SK-N-SH (cell line): ENCODE measurements at regions not wholly inside any gene's neighbourhood (a gene's known extent, or its start where the extent isn't known, plus 50 kb on each side); places are given as distances from the start of the nearest gene placed in this dataset.
A peak's percentile ranks its signal among the peaks of the same experiment; 100 is the strongest.

ENCODE experiments used
- CTCF ChIA-PET: fragments of 300-600, 350-600 bp; formaldehyde crosslinking; extraction: SDS; loops from one replicate; lab custom pipeline; 2021; lab: Yijun Ruan, JAX
- POLR2A ChIA-PET: fragments of 350-600 bp; sonication (Branson Sonifier 250); formaldehyde crosslinking; extraction: SDS; loops from one replicate; lab custom pipeline; 2020; ENCODE audit warnings: antibody characterized with exemption, inconsistent platforms; lab: Yijun Ruan, JAX
- DNase-seq: peaks from one replicate; pipeline ENCODE4 v3.0.0; 2012
- H2AFZ ChIP-seq: fragments of 200-600 bp; sonication (generic); 2 replicates; pipeline ENCODE4 v1.8.1; 2016; ENCODE audit warnings: antibody characterized with exemption, mild to moderate bottlenecking, low read depth
- H3F3A ChIP-seq: fragments of 200-600 bp; sonication (generic); replicated peaks from 2 replicates; pipeline ENCODE3; 2016; ENCODE audit warnings: antibody characterized with exemption, mild to moderate bottlenecking; ENCODE audit not compliant: insufficient read depth
- H3K27ac ChIP-seq, 2 experiments: fragments of 200-500 bp in 1 of 2; fragments of 200-600 bp in 1 of 2; sonication (Bioruptor generic) in 1 of 2; sonication (generic), shearing (Covaris generic) in 1 of 2; 2 replicates each; pipeline versions ENCODE4 v1.5.1 to v1.6.1; 2014 to 2016; ENCODE audit warnings: low read depth in 2 of 2, inconsistent platforms in 1 of 2, low read length in 1 of 2, mild to moderate bottlenecking in 1 of 2, mixed read lengths in 1 of 2
- H3K27me3 ChIP-seq: fragments of 200-600 bp; sonication (generic), shearing (Covaris generic); 2 replicates; pipeline ENCODE4 v1.6.1; 2016; ENCODE audit warnings: mixed run types; ENCODE audit not compliant: insufficient read depth
- H3K36me3 ChIP-seq, 2 experiments: fragments of 200-500 bp in 1 of 2; fragments of 200-600 bp in 1 of 2; sonication (Bioruptor generic) in 1 of 2; sonication (generic) in 1 of 2; replicated peaks in 1 of 2; 2 replicates each; pipeline versions ENCODE3 to v1.5.1; 2014 to 2016; ENCODE audit warnings: low read length in 1 of 2, mild to moderate bottlenecking in 1 of 2; ENCODE audit not compliant: insufficient read depth in 2 of 2, control insufficient read depth in 1 of 2
- H3K4me1 ChIP-seq, 2 experiments: fragments of 200-500 bp in 1 of 2; fragments of 200-600 bp in 1 of 2; sonication (Bioruptor generic) in 1 of 2; sonication (generic), shearing (Covaris generic) in 1 of 2; 2 replicates each; pipeline versions ENCODE4 v1.5.1 to v1.6.1; 2014 to 2016; ENCODE audit warnings: low read depth in 1 of 2, low read length in 1 of 2, mixed run types in 1 of 2; ENCODE audit not compliant: insufficient read depth in 2 of 2, control insufficient read depth in 1 of 2
- H3K4me2 ChIP-seq: fragments of 200-600 bp; sonication (generic), shearing (Covaris generic); 2 replicates; pipeline ENCODE4 v1.6.1; 2017; ENCODE audit warnings: mixed run types
- H3K4me3 ChIP-seq, 2 experiments: fragments of 200-500 bp in 1 of 2; fragments of 200-600 bp in 1 of 2; sonication (Bioruptor generic) in 1 of 2; sonication (generic), shearing (Covaris generic) in 1 of 2; 2 replicates each; pipeline versions ENCODE4 v1.5.1 to v1.8.1; 2014 to 2016; ENCODE audit warnings: low read depth in 2 of 2, inconsistent platforms in 1 of 2, low read length in 1 of 2, mild to moderate bottlenecking in 1 of 2, mixed read lengths in 1 of 2, moderate library complexity in 1 of 2
- H3K79me2 ChIP-seq: fragments of 200-600 bp; sonication (generic); 2 replicates; pipeline ENCODE4 v1.8.1; 2017; ENCODE audit warnings: mild to moderate bottlenecking; ENCODE audit not compliant: insufficient read depth
- H3K9ac ChIP-seq: fragments of 200-600 bp; sonication (generic); 2 replicates; pipeline ENCODE4 v1.6.1; 2017; ENCODE audit warnings: mixed run types
- H3K9me2 ChIP-seq: fragments of 200-600 bp; sonication (generic); 2 replicates; pipeline ENCODE4 v1.6.1; 2017; ENCODE audit warnings: mixed run types
- H3K9me3 ChIP-seq: fragments of 200-600 bp; sonication (generic); 2 replicates; pipeline ENCODE4 v1.6.1; 2017; ENCODE audit warnings: mixed run types, mild to moderate bottlenecking, moderate library complexity
- H4K20me1 ChIP-seq: fragments of 200-600 bp; sonication (generic); 2 replicates; pipeline ENCODE4 v1.6.1; 2017; ENCODE audit warnings: mild to moderate bottlenecking, mixed run types; ENCODE audit not compliant: insufficient read depth
- CHD2 ChIP-seq: fragments of 150-350 bp; IDR thresholded peaks from 2 replicates; pipeline ENCODE4 v1.6.1; 2018; ENCODE audit warnings: low read length; ENCODE audit not compliant: partially characterized antibody
- CTCF ChIP-seq: fragments of 200-600 bp; sonication (generic); IDR thresholded peaks from 2 replicates; pipeline ENCODE4 v1.6.1; 2017; ENCODE audit warnings: antibody characterized with exemption, mild to moderate bottlenecking, moderate library complexity
- ELF1 ChIP-seq: IDR thresholded peaks from 2 replicates; pipeline ENCODE4 v1.4.0; 2012
- EP300 ChIP-seq, 2 experiments: IDR thresholded peaks; 2 replicates each; pipeline versions ENCODE4 v1.4.0 to v1.6.1; 2012; ENCODE audit warnings: borderline replicate concordance in 1 of 2, low read depth in 1 of 2, low read length in 1 of 2
- EZH2phosphoT487 ChIP-seq: fragments of 200-600 bp; sonication (generic); IDR thresholded peaks from 2 replicates; pipeline ENCODE4 v1.6.1; 2017; ENCODE audit warnings: low read depth, mixed run types, mild to moderate bottlenecking, antibody characterized with exemption, moderate library complexity, borderline replicate concordance
- FOXJ3 ChIP-seq: sonication (generic); formaldehyde crosslinking; IDR thresholded peaks from 2 replicates; pipeline ENCODE4 v1.5.1; 2020; ENCODE audit warnings: mild to moderate bottlenecking, missing genetic modification reagents
- FOXM1 ChIP-seq: IDR thresholded peaks from 2 replicates; pipeline ENCODE4 v1.4.0; 2012; ENCODE audit warnings: low read depth, mild to moderate bottlenecking
- GATA2 ChIP-seq: sonication (generic); formaldehyde crosslinking; IDR thresholded peaks from 2 replicates; pipeline ENCODE4 v1.5.0; 2020; ENCODE audit warnings: mild to moderate bottlenecking, missing genetic modification reagents
- MXI1 ChIP-seq: IDR thresholded peaks from 2 replicates; pipeline ENCODE4 v1.6.1; 2012; ENCODE audit warnings: mild to moderate bottlenecking, low read depth, low read length, improper control_type of control experiment
- NRF1 ChIP-seq: IDR thresholded peaks from 2 replicates; pipeline ENCODE4 v1.6.1; 2012; ENCODE audit warnings: low read depth, mild to moderate bottlenecking, low read length
- RAD21 ChIP-seq: IDR thresholded peaks from 2 replicates; pipeline ENCODE4 v1.6.1; 2012; ENCODE audit warnings: mild to moderate bottlenecking, low read length
- RCOR1 ChIP-seq: fragments of 150-350 bp; IDR thresholded peaks from 2 replicates; pipeline ENCODE4 v1.6.1; 2017; ENCODE audit warnings: antibody characterized with exemption, low read length
- SIN3A ChIP-seq: IDR thresholded peaks from 2 replicates; pipeline ENCODE4 v1.6.1; 2012; ENCODE audit warnings: low read depth, mild to moderate bottlenecking, low read length, moderate library complexity, borderline replicate concordance
- TCF12 ChIP-seq: IDR thresholded peaks from 2 replicates; pipeline ENCODE4 v1.4.0; 2012
- WGBS: methylation state at CpG from one replicate; pipeline ENCODE4 v1.1.6; 2017; ENCODE audit warnings: low lambda C conversion rate; 5-methylcytosine and 5-hydroxymethylcytosine counted together
- TF ChIP-seq, protein P1 (sequence below): fragments of 150-350 bp; IDR thresholded peaks from 2 replicates; pipeline ENCODE4 v1.6.1; 2016; ENCODE audit warnings: mild to moderate bottlenecking, low read depth, low read length

- no peak overlapping the region for H3K27ac ChIP-seq
- H3K9me3 ChIP-seq: peaks cover 5% of the 10 kb centered on the region; the same call in 1 of the 2 replicates
- WGBS: 55% methylated on average over 8 of the region's 8 CpGs
- H3K79me2 ChIP-seq: no peaks in the 10 kb centered on the region
- H2AFZ ChIP-seq: no peak overlapping the region
- TF ChIP-seq ELF1 (no peak), RAD21 (no peak), CTCF (no peak)
- H4K20me1 ChIP-seq: no peaks in the 10 kb centered on the region
- ChIA-PET POLR2A (no interaction called here), CTCF (interaction anchor here (0.7 to 1.1 kb wide), 2 partner anchors 27 to 1565 kb away, joined by 3 read pairs; no protein-coding TSS in a partner anchor)
- no peaks in the 10 kb centered on the region for H3K9me2 ChIP-seq
- DNase-seq: no peak
- no peaks in the 10 kb centered on the region for H3F3A ChIP-seq
- no peaks in the 10 kb centered on the region for H3K36me3 ChIP-seq
- H3K4me1 ChIP-seq: peaks cover 0 to 5% of the 10 kb centered on the region in 2 experiments; a peak in 2 of 4 replicates
- no peak overlapping the region for H3K4me2 ChIP-seq
- no peaks in the 10 kb centered on the region for H3K27me3 ChIP-seq
- no peak overlapping the region for H3K9ac ChIP-seq
- H3K4me3 ChIP-seq: no peak overlapping the region
Observed at GRCh38 chr11:41660585-41660984, 201.1 kb upstream of the LRRC4C start.

GRCh38 chr11:41665441-41666360 lies 206.2 kb upstream of the LRRC4C start:
- no peak overlapping the region for H3K4me3 ChIP-seq
- H3K9ac ChIP-seq: no peak overlapping the region
- H3K9me3 ChIP-seq: no peaks in the 10 kb centered on the region
- no peaks in the 10 kb centered on the region for H3F3A ChIP-seq
- no peak overlapping the region for H3K4me2 ChIP-seq
- no peak overlapping the region for H2AFZ ChIP-seq
- no peaks in the 10 kb centered on the region for H3K36me3 ChIP-seq
- peaks cover 0 to 2% of the 10 kb centered on the region in 2 experiments; a peak in 2 of 4 replicates for H3K4me1 ChIP-seq
- peak; percentile 21 for DNase-seq
- no peaks in the 10 kb centered on the region for H3K79me2 ChIP-seq
- no peaks in the 10 kb centered on the region for H4K20me1 ChIP-seq
- ChIA-PET CTCF (interaction anchor here (1.1 kb wide), 1 partner anchor 31 kb away, joined by 3 read pairs; no protein-coding TSS in a partner anchor), POLR2A (interaction anchor here (0.8 kb wide), 1 partner anchor 1612 kb away, joined by 3 read pairs; no protein-coding TSS in a partner anchor)
- TF ChIP-seq CHD2 (peak; percentile 26), EZH2phosphoT487 (no peak), FOXJ3 (CRISPR knock-in tag) (0 out of 2 replicates have a peak, but pooled peaks have one; percentile 41), NRF1 (no peak), GATA2 (peak; percentile 82), SIN3A (no peak), RAD21 (no peak), FOXM1 (no peak), RCOR1 (peak; percentile 75), TCF12 (no peak), MXI1 (peak; percentile 19; the same call in 1 of the 2 replicates), CTCF (no peak), EP300 (IDR thresholded peaks at IDR 0.05; ENCODE audit: borderline replicate concordance in 1 of 2, low read depth in 1 of 2, low read length in 1 of 2) (peak in 1 of 2 experiments; percentile 62; a peak in 1 of 4 replicates)
- TF ChIP-seq, protein P1, sequence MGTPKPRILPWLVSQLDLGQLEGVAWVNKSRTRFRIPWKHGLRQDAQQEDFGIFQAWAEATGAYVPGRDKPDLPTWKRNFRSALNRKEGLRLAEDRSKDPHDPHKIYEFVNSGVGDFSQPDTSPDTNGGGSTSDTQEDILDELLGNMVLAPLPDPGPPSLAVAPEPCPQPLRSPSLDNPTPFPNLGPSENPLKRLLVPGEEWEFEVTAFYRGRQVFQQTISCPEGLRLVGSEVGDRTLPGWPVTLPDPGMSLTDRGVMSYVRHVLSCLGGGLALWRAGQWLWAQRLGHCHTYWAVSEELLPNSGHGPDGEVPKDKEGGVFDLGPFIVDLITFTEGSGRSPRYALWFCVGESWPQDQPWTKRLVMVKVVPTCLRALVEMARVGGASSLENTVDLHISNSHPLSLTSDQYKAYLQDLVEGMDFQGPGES: no peak
- peak overlapping the region in 1 of 2 experiments; percentile 82; a peak in 2 of 4 replicates for H3K27ac ChIP-seq
- WGBS: 7% methylated on average over 7 of the region's 7 CpGs
- H3K9me2 ChIP-seq: no peaks in the 10 kb centered on the region
- no peaks in the 10 kb centered on the region for H3K27me3 ChIP-seq
